Astrocyte of the spinal cord (primary cell): ENCODE measurements at regions not wholly inside any gene's neighbourhood (a gene's known extent, or its start where the extent isn't known, plus 50 kb on each side); places are given as distances from the start of the nearest gene placed in this dataset.

Experiments
- DNase-seq: peaks from one replicate; pipeline ENCODE4 v3.0.0; 2011; ENCODE audit warnings: low read depth, low spot score
- H3K4me3 ChIP-seq: 2 replicates; pipeline ENCODE4 v1.5.1; 2011; ENCODE audit warnings: low read depth, mild to moderate bottlenecking, low read length, moderate library complexity
- in situ Hi-C: cut with HindIII; loops from 2 replicates; pipeline ENCODE4 v1.10.0; 2017; ENCODE audit warnings: low sequenced_read_pairs
- TF ChIP-seq, protein P1 (sequence below): IDR thresholded peaks from 2 replicates; pipeline ENCODE4 v1.5.1; 2012; ENCODE audit warnings: low read depth, mild to moderate bottlenecking, low read length, inconsistent platforms

DNA sequence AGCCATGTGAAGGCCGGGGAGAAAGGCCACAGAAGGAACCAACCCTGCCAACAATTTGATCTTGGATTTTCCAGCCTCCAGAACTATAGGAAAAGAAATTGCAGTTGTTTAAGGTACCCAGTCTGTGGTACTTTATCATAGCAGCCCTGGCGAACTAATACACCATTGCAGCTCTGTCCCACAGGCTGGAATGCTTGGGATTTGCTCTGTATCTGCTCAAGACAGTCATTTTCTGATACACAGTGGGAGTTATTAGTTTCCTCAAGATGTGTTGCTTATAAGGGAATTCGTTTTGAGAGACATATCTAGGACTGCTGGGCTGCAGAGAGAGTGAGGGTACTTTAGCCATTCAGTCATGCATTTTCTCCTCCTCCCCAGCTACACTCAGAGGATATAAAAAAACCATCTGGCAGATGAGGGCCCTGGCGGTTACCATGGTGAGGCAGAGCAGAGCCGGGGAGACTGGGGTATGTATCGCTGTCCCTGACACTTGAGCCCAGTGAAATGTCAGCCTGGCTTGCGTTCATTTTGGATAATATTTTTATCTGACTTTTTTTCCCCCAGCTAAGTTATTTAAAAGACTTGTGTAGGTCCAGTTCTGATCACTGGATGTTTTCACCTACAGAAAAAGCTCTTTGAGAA lies 104.6 kb downstream of the DIRAS3 start:
- DNase-seq, result peak; percentile 20
- TF ChIP-seq, protein P1, sequence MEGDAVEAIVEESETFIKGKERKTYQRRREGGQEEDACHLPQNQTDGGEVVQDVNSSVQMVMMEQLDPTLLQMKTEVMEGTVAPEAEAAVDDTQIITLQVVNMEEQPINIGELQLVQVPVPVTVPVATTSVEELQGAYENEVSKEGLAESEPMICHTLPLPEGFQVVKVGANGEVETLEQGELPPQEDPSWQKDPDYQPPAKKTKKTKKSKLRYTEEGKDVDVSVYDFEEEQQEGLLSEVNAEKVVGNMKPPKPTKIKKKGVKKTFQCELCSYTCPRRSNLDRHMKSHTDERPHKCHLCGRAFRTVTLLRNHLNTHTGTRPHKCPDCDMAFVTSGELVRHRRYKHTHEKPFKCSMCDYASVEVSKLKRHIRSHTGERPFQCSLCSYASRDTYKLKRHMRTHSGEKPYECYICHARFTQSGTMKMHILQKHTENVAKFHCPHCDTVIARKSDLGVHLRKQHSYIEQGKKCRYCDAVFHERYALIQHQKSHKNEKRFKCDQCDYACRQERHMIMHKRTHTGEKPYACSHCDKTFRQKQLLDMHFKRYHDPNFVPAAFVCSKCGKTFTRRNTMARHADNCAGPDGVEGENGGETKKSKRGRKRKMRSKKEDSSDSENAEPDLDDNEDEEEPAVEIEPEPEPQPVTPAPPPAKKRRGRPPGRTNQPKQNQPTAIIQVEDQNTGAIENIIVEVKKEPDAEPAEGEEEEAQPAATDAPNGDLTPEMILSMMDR, result no peak
- in situ Hi-C loops, result no loop called here
- no peak overlapping the region for H3K4me3 ChIP-seq

DNA sequence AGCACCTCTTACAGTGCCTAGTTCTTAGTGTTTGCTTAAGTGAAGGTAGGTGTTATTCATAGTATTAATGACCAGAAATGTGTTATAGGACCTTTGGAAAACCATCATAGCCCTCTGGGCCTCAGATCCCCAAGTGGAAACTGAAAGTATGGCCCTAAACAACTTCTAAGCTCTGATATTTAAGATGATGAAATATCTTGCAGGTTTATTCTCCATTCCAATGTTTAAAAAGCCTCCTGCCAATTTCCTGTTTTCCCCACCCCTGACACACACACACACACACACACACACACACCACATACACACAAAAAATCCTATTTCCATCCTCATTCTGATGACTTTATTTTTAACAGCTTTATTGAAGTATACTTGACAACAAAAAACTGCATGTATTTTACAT lies 108.2 kb downstream of the DIRAS3 start:
- no peak overlapping the region for H3K4me3 ChIP-seq
- TF ChIP-seq, protein P1, result no peak
- DNase-seq, result peak; percentile 59
- in situ Hi-C loops, result no loop called here

DNA sequence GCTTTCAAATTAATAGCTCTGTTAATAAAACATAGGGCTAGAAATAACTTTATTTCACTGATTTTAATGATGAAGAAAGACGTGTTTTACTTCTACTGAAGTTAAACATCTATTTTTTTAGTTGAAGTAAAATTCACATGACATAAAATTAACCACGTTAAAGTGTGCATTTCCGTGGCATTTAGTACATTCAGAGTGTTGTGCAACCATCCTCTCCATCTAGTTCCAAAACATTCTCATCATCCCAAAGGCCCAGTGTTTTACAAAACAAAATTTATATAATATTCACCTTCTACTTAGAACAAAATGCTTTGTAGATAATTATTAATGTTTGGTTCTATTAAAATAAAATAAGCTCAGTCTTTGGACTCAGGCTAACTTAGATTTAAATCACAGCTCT lies 108.5 kb upstream of the GNG12 start:
- TF ChIP-seq, protein P1, result no peak
- no peak for DNase-seq

DNA sequence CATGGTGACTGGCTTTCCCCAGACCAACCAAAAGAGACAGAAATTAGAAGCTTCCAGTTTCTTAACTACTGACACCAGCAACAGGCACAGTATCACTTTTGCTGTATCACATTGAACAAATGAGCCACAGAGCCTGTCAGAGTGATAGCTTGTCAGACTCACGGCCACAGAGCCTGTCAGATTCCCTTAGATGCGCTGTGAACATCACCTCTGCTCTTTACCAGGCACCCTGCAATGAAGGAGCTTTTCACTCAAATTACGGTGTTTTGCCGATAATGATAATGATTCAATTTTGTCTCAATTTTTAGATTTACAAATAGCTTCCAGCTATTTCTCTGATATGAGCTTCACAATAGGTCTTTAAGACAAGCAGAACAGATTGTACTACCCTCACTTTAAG lies 107.9 kb upstream of the GNG12 start:
- in situ Hi-C loops, result no loop called here
- TF ChIP-seq, protein P1, result no peak
- H3K4me3 ChIP-seq, result no peak overlapping the region
- no peak for DNase-seq

More for the DNA sequence above, 108.5 kb upstream of the GNG12 start:
- in situ Hi-C loops, result no loop called here
- no peak overlapping the region for H3K4me3 ChIP-seq

DNA sequence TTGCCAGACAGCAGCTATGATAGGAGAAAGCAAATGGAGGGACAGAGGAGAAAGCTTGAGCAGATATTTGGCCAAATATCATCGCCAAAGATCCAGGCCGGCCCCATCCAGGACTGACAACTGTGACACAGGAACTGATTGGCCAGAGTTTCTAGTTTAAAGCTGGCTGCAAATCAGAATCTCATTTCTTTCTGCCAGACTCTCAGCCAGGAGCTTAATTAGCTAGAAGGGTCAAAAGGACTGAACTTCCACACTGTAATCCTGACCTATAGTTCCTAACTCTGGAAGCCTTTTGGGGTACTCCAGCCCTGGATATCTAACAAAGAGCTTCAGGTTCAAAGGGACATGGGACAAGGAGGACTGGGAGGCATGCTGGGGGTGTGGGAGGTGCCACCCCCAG lies 106.7 kb upstream of the GNG12 start:
- TF ChIP-seq, protein P1, result no peak
- in situ Hi-C loops, result no loop called here
- no peak overlapping the region for H3K4me3 ChIP-seq
- DNase-seq, result no peak

DNA sequence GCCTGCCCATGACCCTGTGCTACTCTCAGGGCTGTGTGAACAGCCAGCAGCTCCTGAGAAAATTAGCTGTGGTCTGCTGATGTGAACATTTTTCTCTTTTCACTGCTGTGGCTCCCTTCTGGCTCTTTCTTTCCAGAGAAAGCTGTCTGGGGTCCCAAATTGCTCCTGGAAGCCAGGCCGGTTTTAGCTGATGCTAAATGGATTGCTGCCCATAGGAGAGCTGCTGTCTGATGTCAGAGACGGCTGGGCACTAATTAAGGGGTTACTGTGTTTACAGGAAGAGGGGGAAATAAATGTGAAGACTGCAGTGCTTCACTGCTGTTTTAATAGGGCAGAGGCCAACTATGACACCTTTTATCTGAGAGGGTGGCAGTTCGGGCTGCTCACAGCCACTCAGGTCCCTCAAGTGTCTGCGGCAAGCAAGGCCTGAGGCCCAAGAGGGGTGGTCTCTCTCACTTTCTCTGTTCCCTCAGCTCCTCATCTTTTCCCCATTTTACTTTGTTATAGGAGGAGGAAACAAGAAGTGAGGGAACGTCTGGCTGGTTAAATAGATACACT lies 106.0 kb upstream of the GNG12 start:
- in situ Hi-C loops, result no loop called here
- TF ChIP-seq, protein P1, result no peak
- no peak overlapping the region for H3K4me3 ChIP-seq
- no peak for DNase-seq

DNA sequence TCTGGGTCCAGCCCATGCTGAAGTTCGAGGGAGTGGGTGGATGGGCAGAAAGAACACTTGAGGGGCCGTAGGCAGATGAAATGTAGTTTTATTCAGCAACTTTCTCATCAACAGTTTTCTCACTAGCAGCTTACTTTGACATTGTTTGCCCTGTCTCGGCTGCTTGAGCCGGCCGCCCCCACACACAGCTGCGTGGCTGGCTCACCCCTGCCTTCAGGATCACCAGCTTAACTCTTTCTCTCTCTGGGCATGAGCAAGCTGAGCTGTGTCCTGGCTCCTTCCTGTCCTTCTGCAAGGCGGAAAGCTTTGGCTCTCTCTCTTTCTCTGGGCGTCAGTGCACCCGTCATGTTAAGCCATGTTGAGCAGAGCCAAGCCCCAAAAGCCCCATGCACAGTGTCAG lies 104.4 kb upstream of the GNG12 start:
- in situ Hi-C loops, result no loop called here
- TF ChIP-seq, protein P1, result no peak
- no peak overlapping the region for H3K4me3 ChIP-seq
- DNase-seq, result no peak
